Kasumi-1 (cell line): ENCODE measurements at regions not wholly inside any gene's neighbourhood (a gene's known extent, or its start where the extent isn't known, plus 50 kb on each side); places are given as distances from the start of the nearest gene placed in this dataset.
"Not testable (repeated sequence)": the region's sequence is repeated elsewhere in the genome, so short reads cannot be mapped to it uniquely, and the experiment has no call there.

Experiments used
- DNase-seq, 2 experiments: peaks; one replicate each; lab custom pipeline; 2025; lab: John Stamatoyannopoulos, UW

GRCh38 chr12:105457026-105457425, 126.5 kb downstream of the C12orf75 start:
- DNase-seq: no peak

DNA sequence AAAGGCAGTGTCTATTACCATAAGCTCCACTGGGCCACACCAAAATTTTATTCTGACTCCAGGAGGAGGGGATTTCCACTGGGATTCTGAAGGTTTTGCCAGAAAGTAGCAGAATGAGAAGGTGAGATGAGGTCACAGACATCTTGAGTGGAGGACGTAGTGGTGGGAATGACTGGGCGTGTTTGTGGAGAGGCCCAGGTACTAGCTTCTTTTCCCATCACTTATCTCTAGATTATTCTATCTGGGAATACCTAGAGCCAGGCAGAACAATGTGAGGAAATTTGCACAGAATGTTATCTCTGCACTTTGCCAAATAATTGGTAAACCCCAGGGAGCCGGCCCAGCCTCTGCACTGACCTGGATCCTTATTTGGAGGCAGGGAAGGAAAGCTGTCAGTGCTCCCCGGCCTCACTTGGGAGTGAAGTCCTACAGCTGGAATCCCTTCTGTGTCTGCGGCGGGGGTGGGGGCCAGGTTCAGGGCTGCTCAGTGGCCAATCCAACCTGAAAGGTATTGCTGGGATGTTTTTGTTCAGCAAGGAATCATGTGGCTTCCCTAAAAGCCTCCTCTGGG, 129.4 kb downstream of the C12orf75 start:
- DNase-seq: no peak

DNA sequence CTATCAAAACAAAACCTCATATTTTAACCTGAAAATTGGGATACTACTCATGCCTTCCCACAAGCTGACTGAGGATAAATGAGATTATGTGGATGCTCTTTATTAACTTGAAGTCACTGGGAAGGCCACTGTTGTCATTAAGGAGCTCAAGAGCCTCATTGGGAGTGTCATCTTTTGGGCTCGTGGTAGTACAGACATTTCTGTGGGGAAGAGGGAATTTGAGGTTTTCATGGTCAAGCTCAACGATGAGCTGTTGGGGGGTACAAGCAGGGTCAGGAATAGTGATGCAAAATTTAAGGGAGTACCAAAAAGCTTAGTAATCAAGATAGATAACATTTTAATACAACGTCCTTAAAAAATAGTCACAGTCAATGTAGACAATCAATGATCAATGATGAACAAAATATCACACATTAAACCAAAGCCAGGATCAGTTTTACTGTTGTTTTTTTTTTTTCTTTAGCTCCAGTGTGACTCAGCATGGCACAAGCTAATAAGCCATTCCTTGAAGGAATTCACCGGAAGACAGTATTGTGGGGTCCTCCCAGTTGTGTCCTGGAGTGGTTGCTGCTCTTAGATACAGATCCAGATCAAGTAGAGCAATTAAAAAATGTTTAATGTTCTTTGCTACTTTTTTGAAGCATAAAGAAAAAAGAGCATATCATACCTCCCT, 130.9 kb downstream of the C12orf75 start:
- no peak for DNase-seq

GRCh38 chr12:105461944-105462762, 131.7 kb downstream of the C12orf75 start:
- DNase-seq: no peak

GRCh38 chr12:105462831-105463230, 132.3 kb downstream of the C12orf75 start:
- DNase-seq: no peak

DNA sequence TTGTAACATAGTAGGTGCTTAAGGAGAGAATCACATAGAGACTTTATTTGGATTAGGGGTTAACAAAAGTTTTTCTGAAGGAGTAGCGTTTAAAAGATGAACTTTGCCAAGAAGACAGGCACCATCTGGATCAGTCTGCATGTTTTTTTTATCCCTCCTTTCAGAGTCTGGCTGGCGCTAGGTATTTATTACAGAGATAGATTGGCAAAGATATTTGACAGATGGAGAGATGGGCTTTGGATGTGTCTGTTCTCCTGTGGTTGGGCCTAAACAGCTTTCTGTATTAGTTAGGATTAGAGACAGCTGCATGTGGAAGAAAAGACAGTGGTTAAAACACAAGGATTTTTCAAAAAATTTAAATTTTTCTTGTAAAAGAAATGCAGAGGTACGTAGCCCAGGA, 133.9 kb downstream of the C12orf75 start:
- DNase-seq: no peak

DNA sequence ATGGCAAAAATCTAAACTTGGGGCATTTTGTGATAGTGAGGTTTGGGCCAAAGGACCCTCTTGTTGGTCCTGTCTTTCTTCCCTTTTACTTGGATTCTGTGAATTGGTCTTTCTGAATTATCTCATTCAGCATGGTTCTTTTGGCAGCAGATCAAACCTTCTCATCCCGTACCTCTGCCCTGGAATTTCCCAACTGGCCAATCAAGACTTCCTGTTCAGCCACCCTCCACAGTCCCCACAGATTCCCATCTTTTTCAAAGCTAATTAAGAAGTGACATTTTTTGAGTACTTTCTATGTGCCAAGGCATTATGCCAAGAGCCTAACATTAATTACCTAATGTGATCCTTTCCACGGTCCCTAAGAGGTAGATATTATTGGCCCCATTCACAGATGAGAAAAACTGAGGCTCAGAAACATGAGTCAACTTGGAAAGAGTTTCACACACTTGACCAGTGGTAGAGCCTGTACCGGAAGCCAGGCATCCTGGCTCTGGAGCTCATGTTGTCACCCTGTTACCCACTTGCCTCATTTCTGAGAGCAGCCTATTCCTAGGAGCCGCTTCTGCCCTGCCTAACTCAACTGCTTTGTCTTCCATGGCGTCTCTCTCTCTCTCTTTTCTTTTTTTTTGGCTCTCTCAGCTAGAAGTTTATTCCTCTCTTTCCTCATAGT, 135.9 kb downstream of the C12orf75 start:
- no peak for DNase-seq

DNA sequence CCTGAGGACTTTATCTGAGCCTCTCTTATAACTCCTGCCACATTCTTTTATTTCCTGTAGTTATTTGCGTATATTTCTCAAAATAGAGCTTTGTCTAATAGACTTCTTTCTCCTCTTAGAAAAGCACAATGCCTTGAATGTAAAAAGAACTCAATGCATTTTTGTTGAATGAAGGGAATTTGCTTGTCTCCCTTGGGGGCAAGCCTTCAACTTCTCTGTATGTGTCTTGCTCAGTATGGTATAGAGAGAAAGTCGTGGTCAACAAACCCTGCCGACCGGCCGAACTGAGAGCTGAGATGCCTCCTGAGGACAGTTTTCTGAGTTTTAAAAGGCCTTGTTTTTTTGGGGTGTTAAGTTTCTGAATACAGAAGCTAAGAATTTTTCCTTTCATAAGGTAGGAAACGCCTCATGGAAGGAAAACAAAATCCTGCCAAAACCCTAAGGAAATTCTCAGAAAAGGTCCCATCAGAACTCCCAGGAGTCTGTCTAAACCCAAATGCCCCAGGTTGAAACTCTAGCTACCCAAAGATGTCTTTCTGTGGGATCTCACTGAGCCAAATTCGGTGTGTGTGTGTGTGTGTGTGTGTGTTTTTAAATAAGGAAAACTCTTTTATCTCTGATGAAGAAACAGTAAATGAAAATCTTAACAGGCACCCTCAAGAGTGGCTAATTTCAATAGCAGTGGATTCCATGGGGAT, 136.6 kb downstream of the C12orf75 start:
- DNase-seq: no peak

DNA sequence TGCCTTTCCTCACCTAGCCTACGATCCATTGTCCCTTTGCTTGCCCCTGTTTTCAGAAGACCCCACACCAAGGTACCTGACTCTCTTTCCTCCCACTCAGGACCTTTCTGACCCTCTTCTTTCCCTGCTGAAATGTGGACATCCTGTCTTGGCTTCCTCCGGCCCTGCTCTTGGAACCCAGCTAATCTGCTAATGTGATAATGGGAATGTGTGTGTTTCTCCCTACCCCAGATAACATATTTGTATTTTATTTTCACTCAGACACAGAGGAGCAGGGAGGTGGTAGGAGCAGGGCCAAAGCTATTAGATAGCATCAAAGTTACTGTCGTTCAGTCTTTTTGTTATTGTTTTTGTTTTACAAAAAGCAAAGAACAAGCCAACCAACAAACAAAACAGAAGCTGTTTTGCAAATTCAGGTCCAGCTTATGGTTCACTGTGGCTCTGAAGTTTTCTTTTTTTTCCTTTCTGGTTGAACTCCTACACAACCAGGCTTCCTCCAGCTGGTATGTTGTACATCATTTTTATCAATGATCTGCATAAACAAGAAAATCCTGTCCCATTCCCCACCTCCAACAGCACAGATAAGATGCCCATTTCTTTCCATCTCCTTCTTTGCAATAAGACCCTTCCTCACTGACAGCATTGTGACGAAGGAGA, 137.3 kb downstream of the C12orf75 start:
- no peak for DNase-seq

DNA sequence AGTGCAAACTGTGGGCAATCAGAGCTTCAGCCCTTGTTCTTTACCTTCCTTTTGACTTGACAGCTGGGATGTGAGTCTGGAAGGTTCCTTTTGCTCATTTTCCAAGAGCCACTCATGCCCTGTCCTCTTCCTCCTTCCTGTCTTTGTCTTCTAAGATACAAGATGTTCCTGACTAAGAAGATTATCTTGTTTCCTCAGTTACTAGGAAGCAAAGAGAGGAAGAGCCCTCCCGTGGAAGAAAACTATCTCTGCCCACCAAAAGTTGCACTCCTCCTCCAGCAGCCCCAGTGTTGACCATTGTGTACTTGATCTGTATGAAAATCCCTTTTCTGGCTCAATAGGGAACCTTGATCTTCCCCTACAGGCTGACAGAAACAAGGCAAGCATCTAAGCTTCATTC, 138.0 kb downstream of the C12orf75 start:
- DNase-seq: no peak

DNA sequence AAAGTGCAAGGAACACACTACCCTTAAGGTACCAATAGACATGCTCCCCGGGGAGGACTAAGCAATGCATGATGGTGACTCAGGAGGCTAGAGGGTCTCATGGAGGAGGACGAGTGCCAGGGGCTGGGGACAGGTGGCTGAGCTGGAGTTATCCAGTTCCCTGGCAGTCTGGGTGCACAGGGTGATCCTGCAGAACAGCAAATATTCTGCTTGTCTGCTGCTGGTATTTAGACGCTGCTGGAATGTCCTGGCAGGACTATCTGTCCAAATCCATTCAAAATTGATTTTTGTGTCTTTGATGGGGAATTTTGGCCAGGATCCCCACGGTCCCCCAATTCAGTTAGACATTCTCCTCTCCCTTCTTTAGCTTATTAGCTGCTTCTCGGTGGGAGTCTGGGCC, 138.7 kb downstream of the C12orf75 start:
- no peak for DNase-seq

- no peak for DNase-seq
Measured at GRCh38 chr12:105469701-105470100, 139.2 kb downstream of the C12orf75 start.

GRCh38 chr12:105470102-105470501, 139.6 kb downstream of the C12orf75 start:
- no peak for DNase-seq

- no peak for DNase-seq
Measured at GRCh38 chr12:105470601-105471000, 140.1 kb downstream of the C12orf75 start.

GRCh38 chr12:105474672-105475071, 144.2 kb downstream of the C12orf75 start:
- no peak for DNase-seq

DNA sequence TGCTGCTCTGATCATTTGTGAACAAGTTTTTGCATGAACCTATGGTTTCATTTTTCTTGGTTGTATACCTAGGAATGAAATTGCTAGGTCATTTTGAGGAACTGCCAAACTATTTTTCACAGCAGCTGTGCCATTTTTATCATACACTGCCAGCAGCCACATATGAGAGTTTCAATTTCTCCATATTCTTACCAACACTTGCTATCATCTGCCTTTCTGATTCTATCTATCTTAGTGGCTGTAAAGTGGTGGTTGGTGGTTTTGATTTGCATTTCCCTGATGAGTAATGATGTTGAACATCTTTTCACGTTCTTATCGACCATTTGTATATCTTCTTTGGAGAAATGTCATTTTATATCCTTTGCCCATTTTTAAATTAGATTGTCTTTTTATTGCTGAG, 146.1 kb downstream of the C12orf75 start:
- no peak for DNase-seq

- no peak for DNase-seq
Measured at GRCh38 chr12:105477873-105478272, 147.4 kb downstream of the C12orf75 start.

- not testable (repeated sequence) for DNase-seq
Measured at GRCh38 chr12:105478788-105479187, 148.3 kb downstream of the C12orf75 start.

DNA sequence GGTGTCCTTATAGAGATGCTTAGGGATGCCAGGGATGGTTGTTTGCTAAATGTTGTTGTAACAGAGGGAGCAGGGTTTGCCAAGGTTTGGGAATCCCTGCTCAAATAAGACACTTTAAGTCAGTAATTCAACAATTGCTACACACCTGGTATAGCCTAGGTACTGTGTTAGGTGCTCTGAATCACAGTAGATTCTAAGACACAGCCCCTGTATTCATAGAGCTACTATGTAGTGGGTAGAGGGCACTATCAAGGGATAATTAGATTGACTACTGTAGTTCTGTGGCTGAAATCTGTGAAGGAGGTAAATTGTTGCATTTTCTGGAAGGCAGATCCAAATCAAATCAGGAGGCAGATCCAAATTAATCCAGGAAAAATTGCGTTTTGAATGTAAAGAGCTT, 149.2 kb downstream of the C12orf75 start:
- no peak for DNase-seq

- no peak for DNase-seq
Measured at GRCh38 chr12:105480162-105480561, 149.7 kb downstream of the C12orf75 start.
